H9 (cell line): ENCODE measurements at regions not wholly inside any gene's neighbourhood (a gene's known extent, or its start where the extent isn't known, plus 50 kb on each side); places are given as distances from the start of the nearest gene placed in this dataset.

Source experiments
- DNase-seq: peaks from one replicate; pipeline ENCODE4 v3.0.0-alpha.2; 2017
- H2AFZ ChIP-seq: one replicate; pipeline ENCODE4 v1.6.1; 2013; ENCODE audit warnings: mild to moderate bottlenecking, low read length, control low read depth, moderate library complexity
- H2AK5ac ChIP-seq: 2 replicates; pipeline ENCODE4 v1.6.1; 2013; ENCODE audit warnings: low read length, control low read depth, mixed read lengths; ENCODE audit not compliant: insufficient read length
- H2BK120ac ChIP-seq: one replicate; pipeline ENCODE4 v1.6.1; 2013; ENCODE audit warnings: low read depth, mild to moderate bottlenecking, low read length, control low read depth, inconsistent platforms; ENCODE audit not compliant: poor library complexity, severe bottlenecking
- H2BK12ac ChIP-seq: 2 replicates; pipeline ENCODE4 v1.6.1; 2013; ENCODE audit warnings: low read length, control low read depth, mixed read lengths, low read depth; ENCODE audit not compliant: insufficient read length
- H2BK15ac ChIP-seq: 2 replicates; pipeline ENCODE4 v1.6.1; 2013; ENCODE audit warnings: low read depth, low read length, control low read depth
- H2BK20ac ChIP-seq: one replicate; pipeline ENCODE4 v1.6.1; 2013; ENCODE audit warnings: low read depth, mild to moderate bottlenecking, low read length, control low read depth, inconsistent platforms; ENCODE audit not compliant: poor library complexity, severe bottlenecking
- H2BK5ac ChIP-seq: 2 replicates; pipeline ENCODE4 v1.6.1; 2013; ENCODE audit warnings: low read length, control low read depth, mixed read lengths; ENCODE audit not compliant: insufficient read length
- H3K14ac ChIP-seq: 2 replicates; pipeline ENCODE4 v1.6.1; 2013; ENCODE audit warnings: low read length, control low read depth; ENCODE audit not compliant: insufficient read depth
- H3K18ac ChIP-seq: 2 replicates; pipeline ENCODE4 v1.6.1; 2013; ENCODE audit warnings: low read depth, mild to moderate bottlenecking, mixed read lengths, low read length, control low read depth; ENCODE audit not compliant: insufficient read length
- H3K23ac ChIP-seq: 2 replicates; pipeline ENCODE4 v1.6.1; 2013; ENCODE audit warnings: low read length, control low read depth, mixed read lengths, low read depth; ENCODE audit not compliant: insufficient read length
- H3K23me2 ChIP-seq: 2 replicates; pipeline ENCODE4 v1.6.1; 2013; ENCODE audit warnings: low read depth, mild to moderate bottlenecking, mixed read lengths, low read length, control low read depth; ENCODE audit not compliant: insufficient read length, poor library complexity, severe bottlenecking
- H3K27ac ChIP-seq: 2 replicates; pipeline ENCODE4 v1.5.1; 2013; ENCODE audit warnings: low read length, control low read depth, mixed read lengths, low read depth; ENCODE audit not compliant: insufficient read length
- H3K27me3 ChIP-seq: 2 replicates; pipeline ENCODE4 v1.6.1; 2013; ENCODE audit warnings: low read length, control low read depth, inconsistent platforms; ENCODE audit not compliant: insufficient read depth
- H3K4ac ChIP-seq: 2 replicates; pipeline ENCODE4 v1.6.1; 2013; ENCODE audit warnings: low read depth, mild to moderate bottlenecking, control low read depth, inconsistent platforms, low read length, moderate library complexity
- H3K4me1 ChIP-seq: 2 replicates; pipeline ENCODE4 v1.6.1; 2013; ENCODE audit warnings: low read length, control low read depth, inconsistent platforms; ENCODE audit not compliant: insufficient read depth
- H3K4me2 ChIP-seq: 2 replicates; pipeline ENCODE4 v1.6.1; 2013; ENCODE audit warnings: low read length, control low read depth, mixed read lengths; ENCODE audit not compliant: insufficient read length, insufficient read depth
- H3K56ac ChIP-seq: 2 replicates; pipeline ENCODE4 v1.6.1; 2013; ENCODE audit warnings: low read depth, mild to moderate bottlenecking, mixed read lengths, low read length, control low read depth; ENCODE audit not compliant: insufficient read length
- H3K79me1 ChIP-seq: 2 replicates; pipeline ENCODE4 v1.6.1; 2013; ENCODE audit warnings: low read depth, mild to moderate bottlenecking, moderate library complexity, low read length, control low read depth, inconsistent platforms; ENCODE audit not compliant: insufficient read depth, poor library complexity, severe bottlenecking
- H3K79me2 ChIP-seq: 2 replicates; pipeline ENCODE4 v1.6.1; 2013; ENCODE audit warnings: low read length, control low read depth, inconsistent platforms; ENCODE audit not compliant: insufficient read depth
- H3K9ac ChIP-seq: 2 replicates; pipeline ENCODE4 v1.6.1; 2013; ENCODE audit warnings: low read length, control low read depth, mixed read lengths; ENCODE audit not compliant: insufficient read length; ENCODE audit errors: extremely low read depth
- H3K9me3 ChIP-seq: one replicate; pipeline ENCODE4 v1.6.1; 2013; ENCODE audit warnings: low read depth, low read length, inconsistent platforms; ENCODE audit not compliant: control insufficient read depth
- H3T11ph ChIP-seq: one replicate; pipeline ENCODE4 v1.6.1; 2013; ENCODE audit warnings: mild to moderate bottlenecking, low read length, control low read depth, inconsistent platforms
- H4K20me1 ChIP-seq: one replicate; pipeline ENCODE4 v1.6.1; 2013; ENCODE audit not compliant: control insufficient read depth, insufficient read length, insufficient read depth
- H4K5ac ChIP-seq: 2 replicates; pipeline ENCODE4 v1.6.1; 2013; ENCODE audit warnings: low read depth, mild to moderate bottlenecking, mixed read lengths, low read length, control low read depth; ENCODE audit not compliant: insufficient read length
- H4K8ac ChIP-seq: replicated peaks from 2 replicates; pipeline ENCODE4 v1.6.1; 2013; ENCODE audit warnings: low read length, control low read depth, mixed read lengths, low read depth; ENCODE audit not compliant: insufficient read length
- H4K91ac ChIP-seq: 2 replicates; pipeline ENCODE4 v1.6.1; 2013; ENCODE audit warnings: low read depth, mild to moderate bottlenecking, moderate library complexity, mixed read lengths, low read length, control low read depth; ENCODE audit not compliant: insufficient read length
- H3K27ac Mint-ChIP-seq, 3 experiments: 2 replicates in 2 of 3; 3 replicates in 1 of 3; pipeline ENCODE4 v1.8.0; 2020 to 2021; ENCODE audit warnings: mixed read lengths in 3 of 3, mild to moderate bottlenecking in 1 of 3, moderate library complexity in 1 of 3
- H3K27me3 Mint-ChIP-seq: 2 replicates; pipeline ENCODE4 v1.8.0; 2021; ENCODE audit warnings: low read depth, mild to moderate bottlenecking, moderate library complexity, mixed read lengths
- H3K36me3 Mint-ChIP-seq, 3 experiments: 2 replicates in 2 of 3; 3 replicates in 1 of 3; pipeline ENCODE4 v1.8.0; 2020 to 2021; ENCODE audit warnings: low read depth in 3 of 3, mixed read lengths in 3 of 3; ENCODE audit not compliant: insufficient read depth in 1 of 3
- H3K4me1 Mint-ChIP-seq, 2 experiments: 2 replicates each; pipeline ENCODE4 v1.8.0; 2020; ENCODE audit warnings: mixed read lengths in 2 of 2
- H3K4me3 Mint-ChIP-seq, 2 experiments: 2 replicates in 1 of 2; 3 replicates in 1 of 2; pipeline ENCODE4 v1.8.0; 2020 to 2021; ENCODE audit warnings: mild to moderate bottlenecking in 2 of 2, mixed read lengths in 2 of 2, moderate library complexity in 1 of 2
- H3K9me3 Mint-ChIP-seq, 2 experiments: 2 replicates in 1 of 2; 3 replicates in 1 of 2; pipeline ENCODE4 v1.8.0; 2020; ENCODE audit warnings: mild to moderate bottlenecking in 2 of 2, mixed read lengths in 2 of 2, moderate library complexity in 1 of 2
- CTCF ChIP-seq: fragments of 200-600 bp; sonication (generic); conservative IDR thresholded peaks from 3 replicates; pipeline ENCODE4 v1.8.0; 2021; ENCODE audit warnings: antibody characterized with exemption, mild to moderate bottlenecking
- WGBS: extraction: QIAGEN DNeasy Blood & Tissue Kit; methylation state at CpG from one replicate; pipeline ENCODE4 v1.1.7; 2013; ENCODE audit warnings: missing lambda C conversion rate, low lambda C conversion rate, mixed read lengths; ENCODE audit not compliant: insufficient read length; ENCODE audit errors: extremely low coverage; 5-methylcytosine and 5-hydroxymethylcytosine counted together

GRCh38 chr20:11287126-11287525, 613.3 kb upstream of the JAG1 start:
- no peak overlapping the region for H3K4ac ChIP-seq
- no peak overlapping the region for H2BK5ac ChIP-seq
- no peaks in the 10 kb centered on the region for H3K79me1 ChIP-seq
- H3K56ac ChIP-seq = no peak overlapping the region
- no peaks in the 10 kb centered on the region for H3K4me1 Mint-ChIP-seq
- H3K27me3 ChIP-seq = no peaks in the 10 kb centered on the region
- no peak overlapping the region for H2BK12ac ChIP-seq
- H3K9me3 Mint-ChIP-seq = peaks cover 3% of the 10 kb centered on the region in 2 experiments; a peak in 3 of 5 replicates
- no peak overlapping the region for H3K4me2 ChIP-seq
- no peaks in the 10 kb centered on the region for H3K23me2 ChIP-seq
- no peak overlapping the region for H3K18ac ChIP-seq
- no peak overlapping the region for H2BK20ac ChIP-seq
- H4K20me1 ChIP-seq = no peaks in the 10 kb centered on the region
- no peak overlapping the region for H3K14ac ChIP-seq
- H4K5ac ChIP-seq = no peak overlapping the region
- H3K4me3 Mint-ChIP-seq = no peak overlapping the region
- H3K23ac ChIP-seq = no peak overlapping the region
- no peak overlapping the region for H4K91ac ChIP-seq
- no peaks in the 10 kb centered on the region for H3K9me3 ChIP-seq
- H3K27me3 Mint-ChIP-seq = no peaks in the 10 kb centered on the region
- H3T11ph ChIP-seq = no peak overlapping the region
- H2AFZ ChIP-seq = no peak overlapping the region
- no peak overlapping the region for H2BK120ac ChIP-seq
- no CpG with 5 or more reads among the region's 2 CpGs for WGBS
- no peak for TF ChIP-seq CTCF
- H3K27ac Mint-ChIP-seq = no peak overlapping the region
- H4K8ac ChIP-seq = no peak overlapping the region
- DNase-seq = no peak
- H2AK5ac ChIP-seq = no peak overlapping the region
- H3K36me3 Mint-ChIP-seq = peaks cover 0 to 6% (median 5%) of the 10 kb centered on the region in 3 experiments; a peak in 3 of 7 replicates
- H3K79me2 ChIP-seq = no peaks in the 10 kb centered on the region
- no peaks in the 10 kb centered on the region for H3K4me1 ChIP-seq
- H2BK15ac ChIP-seq = no peak overlapping the region
- no peak overlapping the region for H3K9ac ChIP-seq
- no peak overlapping the region for H3K27ac ChIP-seq
